ENCODE measurements at regions not wholly inside any gene's neighbourhood (a gene's known extent, or its start where the extent isn't known, plus 50 kb on each side); places are given as distances from the start of the nearest gene placed in this dataset.

DNA sequence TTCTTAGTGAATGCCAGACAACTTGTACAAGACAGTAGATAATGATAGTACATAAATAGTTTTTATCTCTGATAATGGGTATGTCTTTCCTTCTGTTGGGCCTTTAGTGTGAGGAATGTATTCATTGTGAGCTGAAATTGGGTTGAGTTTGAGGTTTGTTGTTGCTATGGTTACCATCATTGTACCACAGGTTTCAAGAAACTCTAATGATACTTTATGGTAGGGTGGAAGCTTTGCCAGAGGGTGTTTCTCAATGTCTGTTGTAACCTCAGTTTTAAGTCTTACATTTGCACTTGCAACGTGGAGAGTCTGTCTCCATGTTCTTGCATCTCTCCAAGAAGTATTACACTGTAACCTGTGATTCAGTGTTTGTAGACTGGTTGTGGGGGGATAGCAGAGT lies 1550.1 kb downstream of the MAT2B start:
- H3K36me3 Mint-ChIP-seq, result no peaks in the 10 kb centered on the region
- H3K4me3 Mint-ChIP-seq, result no peak overlapping the region
- H3K27me3 Mint-ChIP-seq (ENCODE audit: low read depth), result no peaks in the 10 kb centered on the region
- H3K27ac Mint-ChIP-seq, result no peak overlapping the region
- no peak for DNase-seq (ENCODE audit: low spot score)
- ChIA-PET POLR2A (no interaction called here), CTCF (no interaction called here)
- TF ChIP-seq ZNF423 (CRISPR knock-in tag; IDR thresholded peaks at IDR 0.05) (no peak), TCF7 (CRISPR knock-in tag; IDR thresholded peaks at IDR 0.05; ENCODE audit: low read depth) (no peak), KAT7 (CRISPR knock-in tag; IDR thresholded peaks at IDR 0.05; ENCODE audit: borderline replicate concordance) (no peak), CTCF (IDR thresholded peaks at IDR 0.05) (no peak), TEAD1 (CRISPR knock-in tag; IDR thresholded peaks at IDR 0.05) (no peak), EMX1 (CRISPR knock-in tag; IDR thresholded peaks at IDR 0.05) (no peak), JUN (CRISPR knock-in tag; IDR thresholded peaks at IDR 0.05) (no peak), PRRX2 (CRISPR knock-in tag; IDR thresholded peaks at IDR 0.05) (no peak), CREM (CRISPR knock-in tag; IDR thresholded peaks at IDR 0.05) (no peak)
- TF ChIP-seq, protein P1, sequence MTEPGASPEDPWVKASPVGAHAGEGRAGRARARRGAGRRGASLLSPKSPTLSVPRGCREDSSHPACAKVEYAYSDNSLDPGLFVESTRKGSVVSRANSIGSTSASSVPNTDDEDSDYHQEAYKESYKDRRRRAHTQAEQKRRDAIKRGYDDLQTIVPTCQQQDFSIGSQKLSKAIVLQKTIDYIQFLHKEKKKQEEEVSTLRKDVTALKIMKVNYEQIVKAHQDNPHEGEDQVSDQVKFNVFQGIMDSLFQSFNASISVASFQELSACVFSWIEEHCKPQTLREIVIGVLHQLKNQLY (CRISPR knock-in tag; IDR thresholded peaks at IDR 0.05), result no peak
- H3K9me3 Mint-ChIP-seq, result no peaks in the 10 kb centered on the region
- no peak for ATAC-seq
- H3K4me1 Mint-ChIP-seq, result no peaks in the 10 kb centered on the region

GRCh38 chr5:165057145-165057544 lies 1551.7 kb downstream of the MAT2B start:
- Mint-ChIP-seq H3K4me3 (no peak overlapping the region), H3K27me3 (ENCODE audit: low read depth) (no peaks in the 10 kb centered on the region), H3K9me3 (no peaks in the 10 kb centered on the region), H3K4me1 (no peaks in the 10 kb centered on the region), H3K36me3 (no peaks in the 10 kb centered on the region), H3K27ac (no peak overlapping the region)
- DNase-seq (ENCODE audit: low spot score) (no peak), ATAC-seq (no peak)
- ChIA-PET POLR2A (no interaction called here), CTCF (no interaction called here)
- TF ChIP-seq CDX4 (CRISPR knock-in tag; IDR thresholded peaks at IDR 0.05; ENCODE audit: borderline replicate concordance) (no peak), RELA (CRISPR knock-in tag; IDR thresholded peaks at IDR 0.05; ENCODE audit: borderline replicate concordance) (no peak), MYBL2 (CRISPR knock-in tag; IDR thresholded peaks at IDR 0.05) (no peak), SMAD4 (CRISPR knock-in tag; IDR thresholded peaks at IDR 0.05) (no peak), NFE2L1 (CRISPR knock-in tag; IDR thresholded peaks at IDR 0.05) (no peak), RORB (CRISPR knock-in tag; IDR thresholded peaks at IDR 0.05) (no peak), HMGA2 (CRISPR knock-in tag; IDR thresholded peaks at IDR 0.05) (no peak), EMX1 (CRISPR knock-in tag; IDR thresholded peaks at IDR 0.05) (no peak), IRF2 (CRISPR knock-in tag; IDR thresholded peaks at IDR 0.05; ENCODE audit: borderline replicate concordance, low read depth) (no peak), ATF1 (CRISPR knock-in tag; IDR thresholded peaks at IDR 0.05) (no peak), TEAD4 (CRISPR knock-in tag; IDR thresholded peaks at IDR 0.05) (no peak), PREB (CRISPR knock-in tag; IDR thresholded peaks at IDR 0.05; ENCODE audit: borderline replicate concordance) (no peak)
- TF ChIP-seq, protein P2, sequence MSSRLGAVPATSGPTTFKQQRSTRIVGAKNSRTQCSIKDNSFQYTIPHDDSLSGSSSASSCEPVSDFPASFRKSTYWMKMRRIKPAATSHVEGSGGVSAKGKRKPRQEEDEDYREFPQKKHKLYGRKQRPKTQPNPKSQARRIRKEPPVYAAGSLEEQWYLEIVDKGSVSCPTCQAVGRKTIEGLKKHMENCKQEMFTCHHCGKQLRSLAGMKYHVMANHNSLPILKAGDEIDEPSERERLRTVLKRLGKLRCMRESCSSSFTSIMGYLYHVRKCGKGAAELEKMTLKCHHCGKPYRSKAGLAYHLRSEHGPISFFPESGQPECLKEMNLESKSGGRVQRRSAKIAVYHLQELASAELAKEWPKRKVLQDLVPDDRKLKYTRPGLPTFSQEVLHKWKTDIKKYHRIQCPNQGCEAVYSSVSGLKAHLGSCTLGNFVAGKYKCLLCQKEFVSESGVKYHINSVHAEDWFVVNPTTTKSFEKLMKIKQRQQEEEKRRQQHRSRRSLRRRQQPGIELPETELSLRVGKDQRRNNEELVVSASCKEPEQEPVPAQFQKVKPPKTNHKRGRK (CRISPR knock-in tag; IDR thresholded peaks at IDR 0.05; ENCODE audit: borderline replicate concordance), result no peak
- TF ChIP-seq, protein P3, sequence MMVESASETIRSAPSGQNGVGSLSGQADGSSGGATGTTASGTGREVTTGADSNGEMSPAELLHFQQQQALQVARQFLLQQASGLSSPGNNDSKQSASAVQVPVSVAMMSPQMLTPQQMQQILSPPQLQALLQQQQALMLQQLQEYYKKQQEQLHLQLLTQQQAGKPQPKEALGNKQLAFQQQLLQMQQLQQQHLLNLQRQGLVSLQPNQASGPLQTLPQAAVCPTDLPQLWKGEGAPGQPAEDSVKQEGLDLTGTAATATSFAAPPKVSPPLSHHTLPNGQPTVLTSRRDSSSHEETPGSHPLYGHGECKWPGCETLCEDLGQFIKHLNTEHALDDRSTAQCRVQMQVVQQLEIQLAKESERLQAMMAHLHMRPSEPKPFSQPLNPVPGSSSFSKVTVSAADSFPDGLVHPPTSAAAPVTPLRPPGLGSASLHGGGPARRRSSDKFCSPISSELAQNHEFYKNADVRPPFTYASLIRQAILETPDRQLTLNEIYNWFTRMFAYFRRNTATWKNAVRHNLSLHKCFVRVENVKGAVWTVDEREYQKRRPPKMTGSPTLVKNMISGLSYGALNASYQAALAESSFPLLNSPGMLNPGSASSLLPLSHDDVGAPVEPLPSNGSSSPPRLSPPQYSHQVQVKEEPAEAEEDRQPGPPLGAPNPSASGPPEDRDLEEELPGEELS (CRISPR knock-in tag; IDR thresholded peaks at IDR 0.05), result no peak
- TF ChIP-seq, protein P4, sequence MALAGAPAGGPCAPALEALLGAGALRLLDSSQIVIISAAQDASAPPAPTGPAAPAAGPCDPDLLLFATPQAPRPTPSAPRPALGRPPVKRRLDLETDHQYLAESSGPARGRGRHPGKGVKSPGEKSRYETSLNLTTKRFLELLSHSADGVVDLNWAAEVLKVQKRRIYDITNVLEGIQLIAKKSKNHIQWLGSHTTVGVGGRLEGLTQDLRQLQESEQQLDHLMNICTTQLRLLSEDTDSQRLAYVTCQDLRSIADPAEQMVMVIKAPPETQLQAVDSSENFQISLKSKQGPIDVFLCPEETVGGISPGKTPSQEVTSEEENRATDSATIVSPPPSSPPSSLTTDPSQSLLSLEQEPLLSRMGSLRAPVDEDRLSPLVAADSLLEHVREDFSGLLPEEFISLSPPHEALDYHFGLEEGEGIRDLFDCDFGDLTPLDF (CRISPR knock-in tag; IDR thresholded peaks at IDR 0.05), result no peak
- TF ChIP-seq, protein P5, sequence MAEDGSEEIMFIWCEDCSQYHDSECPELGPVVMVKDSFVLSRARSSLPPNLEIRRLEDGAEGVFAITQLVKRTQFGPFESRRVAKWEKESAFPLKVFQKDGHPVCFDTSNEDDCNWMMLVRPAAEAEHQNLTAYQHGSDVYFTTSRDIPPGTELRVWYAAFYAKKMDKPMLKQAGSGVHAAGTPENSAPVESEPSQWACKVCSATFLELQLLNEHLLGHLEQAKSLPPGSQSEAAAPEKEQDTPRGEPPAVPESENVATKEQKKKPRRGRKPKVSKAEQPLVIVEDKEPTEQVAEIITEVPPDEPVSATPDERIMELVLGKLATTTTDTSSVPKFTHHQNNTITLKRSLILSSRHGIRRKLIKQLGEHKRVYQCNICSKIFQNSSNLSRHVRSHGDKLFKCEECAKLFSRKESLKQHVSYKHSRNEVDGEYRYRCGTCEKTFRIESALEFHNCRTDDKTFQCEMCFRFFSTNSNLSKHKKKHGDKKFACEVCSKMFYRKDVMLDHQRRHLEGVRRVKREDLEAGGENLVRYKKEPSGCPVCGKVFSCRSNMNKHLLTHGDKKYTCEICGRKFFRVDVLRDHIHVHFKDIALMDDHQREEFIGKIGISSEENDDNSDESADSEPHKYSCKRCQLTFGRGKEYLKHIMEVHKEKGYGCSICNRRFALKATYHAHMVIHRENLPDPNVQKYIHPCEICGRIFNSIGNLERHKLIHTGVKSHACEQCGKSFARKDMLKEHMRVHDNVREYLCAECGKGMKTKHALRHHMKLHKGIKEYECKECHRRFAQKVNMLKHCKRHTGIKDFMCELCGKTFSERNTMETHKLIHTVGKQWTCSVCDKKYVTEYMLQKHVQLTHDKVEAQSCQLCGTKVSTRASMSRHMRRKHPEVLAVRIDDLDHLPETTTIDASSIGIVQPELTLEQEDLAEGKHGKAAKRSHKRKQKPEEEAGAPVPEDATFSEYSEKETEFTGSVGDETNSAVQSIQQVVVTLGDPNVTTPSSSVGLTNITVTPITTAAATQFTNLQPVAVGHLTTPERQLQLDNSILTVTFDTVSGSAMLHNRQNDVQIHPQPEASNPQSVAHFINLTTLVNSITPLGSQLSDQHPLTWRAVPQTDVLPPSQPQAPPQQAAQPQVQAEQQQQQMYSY (CRISPR knock-in tag; IDR thresholded peaks at IDR 0.05), result no peak
